Esophagus squamous epithelium (tissue), 5 donors: ENCODE measurements at regions not wholly inside any gene's neighbourhood (a gene's known extent, or its start where the extent isn't known, plus 50 kb on each side); places are given as distances from the start of the nearest gene placed in this dataset.

ENCODE experiments used
- DNase-seq: peaks from one replicate; lab custom pipeline; 2025; lab: John Stamatoyannopoulos, UW
- H3K27ac ChIP-seq, 4 donors: fragments of 200-600 bp; sonication (generic); one replicate each; pipeline ENCODE4 v1.5.1; 2016 to 2019; ENCODE audit warnings: mild to moderate bottlenecking in 1 of 4
- H3K27me3 ChIP-seq, 4 donors: fragments of 200-600 bp; sonication (generic); 1 replicate in 3 of 4; 2 replicates in 1 of 4; pipeline versions ENCODE4 v1.5.1 to v1.6.0; 2017 to 2021; ENCODE audit warnings: antibody characterized with exemption in 1 of 4
- H3K36me3 ChIP-seq, 3 donors: fragments of 200-600 bp; sonication (generic); one replicate each; pipeline ENCODE4 v1.5.1; 2016 to 2019
- H3K4me1 ChIP-seq, 3 donors: fragments of 200-600 bp; sonication (generic); one replicate each; pipeline ENCODE4 v1.5.1; 2017 to 2019
- H3K4me3 ChIP-seq, 4 donors: fragments of 200-600 bp; sonication (generic); 1 replicate in 3 of 4; 2 replicates in 1 of 4; pipeline ENCODE4 v1.5.1; 2016 to 2019; ENCODE audit warnings: mild to moderate bottlenecking in 2 of 4, moderate library complexity in 1 of 4
- H3K9me3 ChIP-seq, 3 donors: fragments of 200-600 bp; sonication (generic); one replicate each; pipeline ENCODE4 v1.5.1; 2016 to 2019
- POLR2A ChIP-seq, 4 donors: fragments of 450-650 bp; IDR thresholded peaks; one replicate each; pipeline ENCODE4 v1.6.1; 2017; ENCODE audit warnings: antibody characterized with exemption in 4 of 4, mild to moderate bottlenecking in 4 of 4, moderate library complexity in 3 of 4
- WGBS, 2 donors: methylation state at CpG; one replicate each; pipeline ENCODE4 v1.1.5; 2018; 5-methylcytosine and 5-hydroxymethylcytosine counted together
- intact Hi-C: fragments of 100-400 bp; cut with DNase I; formaldehyde crosslinking; loops from one replicate; pipeline ENCODE4 v1.15.0; 2022
- small RNA-seq, 4 donors: library from RNA; depleted of rRNA; stranded (forward); fragments of <200 nt; gene quantifications; one replicate each; pipeline ENCODE3, GENCODE V24; 2016
- TF ChIP-seq, protein P1 (sequence below), 6 experiments: fragments of 450-650 bp in 4 of 6; fragments of 200-600 bp in 2 of 6; sonication (generic) in 2 of 6; IDR thresholded peaks; one replicate each; pipeline ENCODE4 v1.5.1; 2016 to 2019; ENCODE audit warnings: antibody characterized with exemption in 6 of 6, mild to moderate bottlenecking in 4 of 6, moderate library complexity in 4 of 6
- donor health status: DM: yes; HTN: yes; CAD: no.

DNA sequence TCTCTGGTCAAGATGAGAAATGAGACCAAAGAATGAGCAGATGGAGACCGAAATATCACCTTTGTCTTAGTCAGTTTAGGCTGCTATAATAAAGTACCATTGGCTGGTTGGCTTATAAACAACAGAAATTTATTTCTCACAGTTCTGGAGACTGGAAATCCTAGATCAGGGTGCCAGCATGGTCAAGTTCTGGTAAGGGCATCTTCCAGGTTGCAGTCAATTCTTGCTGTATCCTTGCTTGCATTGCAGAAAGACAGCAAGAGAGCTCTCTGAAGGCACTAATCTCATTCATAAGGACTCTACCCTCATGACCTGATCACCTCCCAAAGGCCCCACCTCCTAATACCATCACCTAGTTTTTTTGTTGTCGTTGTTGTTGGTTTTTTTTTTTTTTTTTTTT, 52.7 kb upstream of the MKLN1 start:
- Histone ChIP-seq H3K9me3 (no peaks in the 10 kb centered on the region), H3K4me3 (no peak overlapping the region), H3K27ac (no peak overlapping the region), H3K4me1 (peaks cover 0 to 10% (median 0%) of the 10 kb centered on the region in 3 donors), H3K36me3 (no peaks in the 10 kb centered on the region), H3K27me3 (no peaks in the 10 kb centered on the region)
- no peak for DNase-seq
- intact Hi-C loops = no loop called here
- WGBS, 2 donors = 83 to 90% methylated on average over 2 of the region's 2 CpGs
- no peak for TF ChIP-seq POLR2A (IDR thresholded peaks at IDR 0.05)
- TF ChIP-seq, protein P1, sequence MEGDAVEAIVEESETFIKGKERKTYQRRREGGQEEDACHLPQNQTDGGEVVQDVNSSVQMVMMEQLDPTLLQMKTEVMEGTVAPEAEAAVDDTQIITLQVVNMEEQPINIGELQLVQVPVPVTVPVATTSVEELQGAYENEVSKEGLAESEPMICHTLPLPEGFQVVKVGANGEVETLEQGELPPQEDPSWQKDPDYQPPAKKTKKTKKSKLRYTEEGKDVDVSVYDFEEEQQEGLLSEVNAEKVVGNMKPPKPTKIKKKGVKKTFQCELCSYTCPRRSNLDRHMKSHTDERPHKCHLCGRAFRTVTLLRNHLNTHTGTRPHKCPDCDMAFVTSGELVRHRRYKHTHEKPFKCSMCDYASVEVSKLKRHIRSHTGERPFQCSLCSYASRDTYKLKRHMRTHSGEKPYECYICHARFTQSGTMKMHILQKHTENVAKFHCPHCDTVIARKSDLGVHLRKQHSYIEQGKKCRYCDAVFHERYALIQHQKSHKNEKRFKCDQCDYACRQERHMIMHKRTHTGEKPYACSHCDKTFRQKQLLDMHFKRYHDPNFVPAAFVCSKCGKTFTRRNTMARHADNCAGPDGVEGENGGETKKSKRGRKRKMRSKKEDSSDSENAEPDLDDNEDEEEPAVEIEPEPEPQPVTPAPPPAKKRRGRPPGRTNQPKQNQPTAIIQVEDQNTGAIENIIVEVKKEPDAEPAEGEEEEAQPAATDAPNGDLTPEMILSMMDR (IDR thresholded peaks at IDR 0.05) = no peak

DNA sequence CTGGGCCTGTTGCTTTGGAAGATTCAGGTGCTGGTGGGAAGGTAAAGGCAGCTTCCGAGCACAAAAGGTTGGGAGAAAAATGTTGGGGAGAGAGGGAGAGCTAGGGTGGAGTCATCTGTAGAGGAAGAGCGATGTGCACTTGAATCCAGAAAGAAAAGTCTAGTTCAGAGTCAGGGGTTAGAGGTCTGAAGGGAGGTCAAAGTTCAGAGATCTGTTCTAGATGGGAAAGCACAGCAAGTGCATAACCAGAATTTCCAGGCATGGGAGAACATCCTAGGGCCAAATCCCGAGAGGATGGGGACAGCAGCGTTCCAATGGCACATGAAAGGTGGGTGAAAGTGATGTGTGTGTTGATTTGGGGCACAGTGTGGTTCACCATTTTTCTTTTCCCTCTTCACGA, 51.5 kb upstream of the MKLN1 start:
- Histone ChIP-seq H3K36me3 (no peaks in the 10 kb centered on the region), H3K9me3 (no peaks in the 10 kb centered on the region), H3K4me3 (no peak overlapping the region), H3K4me1 (peaks cover 0 to 10% (median 0%) of the 10 kb centered on the region in 3 donors), H3K27ac (no peak overlapping the region), H3K27me3 (no peaks in the 10 kb centered on the region)
- WGBS, 2 donors = 78 to 81% methylated on average over 5 of the region's 5 CpGs
- no peak for TF ChIP-seq POLR2A (IDR thresholded peaks at IDR 0.05)
- DNase-seq = no peak
- intact Hi-C loops = no loop called here

DNA sequence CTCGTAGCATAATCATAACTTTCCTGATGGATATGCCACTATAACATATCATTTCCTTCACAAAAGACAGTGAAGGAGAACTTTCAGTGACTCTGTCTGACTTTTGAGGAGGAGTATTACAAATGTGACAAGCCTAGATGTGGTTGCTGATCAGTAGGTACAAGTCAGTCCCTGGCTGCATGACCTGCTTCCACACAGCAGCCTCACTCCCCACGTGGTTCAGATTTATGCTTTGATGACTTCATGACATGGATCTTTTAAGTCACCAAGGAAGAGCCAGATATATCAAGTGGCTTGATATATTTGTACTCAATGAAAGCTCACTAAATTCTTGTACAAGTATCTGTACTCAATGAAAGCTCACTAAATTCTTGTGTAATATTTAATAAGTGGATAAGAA, 50.9 kb upstream of the MKLN1 start:
- 53 to 69% methylated on average over 2 of the region's 2 CpGs for WGBS, 2 donors

More for the DNA sequence above, 50.9 kb upstream of the MKLN1 start:
- TF ChIP-seq, protein P1 (IDR thresholded peaks at IDR 0.05) = no peak
- no peak for TF ChIP-seq POLR2A (IDR thresholded peaks at IDR 0.05)
- Histone ChIP-seq H3K4me1 (peaks cover 0 to 10% (median 0%) of the 10 kb centered on the region in 3 donors), H3K27me3 (no peaks in the 10 kb centered on the region), H3K4me3 (no peak overlapping the region), H3K27ac (no peak overlapping the region), H3K36me3 (no peaks in the 10 kb centered on the region), H3K9me3 (no peaks in the 10 kb centered on the region)
- intact Hi-C loops = no loop called here
- no peak for DNase-seq

Small RNAs in the stretch of these regions (small RNA-seq; reads per million reads assigned to genes)
- gene AC016831.3 = 0 reads per million in 4 donors
- 0 reads per million in 4 donors for gene RNU6-1010P
